CMK (cell line): ENCODE measurements at regions not wholly inside any gene's neighbourhood (a gene's known extent, or its start where the extent isn't known, plus 50 kb on each side); places are given as distances from the start of the nearest gene placed in this dataset.

Experiments used
- DNase-seq: peaks from one replicate; pipeline ENCODE4 v3.0.0-alpha.2; 2010; ENCODE audit warnings: low read depth

GRCh38 chr5:143693651-143694252 lies 118.2 kb upstream of the HMHB1 start:
- DNase-seq, result no peak

GRCh38 chr5:143692342-143692741 lies 119.6 kb upstream of the HMHB1 start:
- DNase-seq, result no peak

GRCh38 chr5:143691945-143692290 lies 120.0 kb upstream of the HMHB1 start:
- DNase-seq, result no peak

- no peak for DNase-seq
These were observed 120.5 kb upstream of the HMHB1 start for GRCh38 chr5:143691287-143691944.

GRCh38 chr5:143687604-143688003 lies 124.4 kb upstream of the HMHB1 start:
- no peak for DNase-seq

- DNase-seq, result no peak
These were observed 126.6 kb upstream of the HMHB1 start for GRCh38 chr5:143685246-143685815.

GRCh38 chr5:143683459-143683858 lies 128.5 kb upstream of the HMHB1 start:
- no peak for DNase-seq

- DNase-seq, result no peak
These were observed 129.0 kb upstream of the HMHB1 start for GRCh38 chr5:143682929-143683386.

GRCh38 chr5:143682246-143682905 lies 129.6 kb upstream of the HMHB1 start:
- DNase-seq, result no peak

- DNase-seq, result no peak
These were observed 131.2 kb upstream of the HMHB1 start for GRCh38 chr5:143680672-143681259.

- no peak for DNase-seq
These were observed 132.2 kb upstream of the HMHB1 start for GRCh38 chr5:143679777-143680176.

GRCh38 chr5:143678148-143678905 lies 133.6 kb upstream of the HMHB1 start:
- no peak for DNase-seq

GRCh38 chr5:143677403-143677802 lies 134.6 kb upstream of the HMHB1 start:
- DNase-seq, result no peak

GRCh38 chr5:143676802-143677201 lies 135.2 kb upstream of the HMHB1 start:
- DNase-seq, result no peak

GRCh38 chr5:143674469-143674786 lies 137.5 kb upstream of the HMHB1 start:
- DNase-seq, result no peak

GRCh38 chr5:143673676-143674468 lies 138.1 kb upstream of the HMHB1 start:
- no peak for DNase-seq

- no peak for DNase-seq
These were observed 139.2 kb upstream of the HMHB1 start for GRCh38 chr5:143672806-143673205.

GRCh38 chr5:143671674-143672569 lies 140.0 kb upstream of the HMHB1 start:
- DNase-seq, result no peak

GRCh38 chr5:143671021-143671420 lies 140.9 kb upstream of the HMHB1 start:
- DNase-seq, result no peak

- DNase-seq, result no peak
These were observed 146.1 kb upstream of the HMHB1 start for GRCh38 chr5:143665866-143666265.
